Anterior cingulate cortex (tissue), 58 donors: ENCODE measurements at regions not wholly inside any gene's neighbourhood (a gene's known extent, or its start where the extent isn't known, plus 50 kb on each side); places are given as distances from the start of the nearest gene placed in this dataset.
"Not testable (repeated sequence)": the region's sequence is repeated elsewhere in the genome, so short reads cannot be mapped to it uniquely, and the experiment has no call there.

Source experiments
- DNase-seq, 58 donors: peaks; one replicate each; lab custom pipeline; 2025; lab: John Stamatoyannopoulos, UW

DNA sequence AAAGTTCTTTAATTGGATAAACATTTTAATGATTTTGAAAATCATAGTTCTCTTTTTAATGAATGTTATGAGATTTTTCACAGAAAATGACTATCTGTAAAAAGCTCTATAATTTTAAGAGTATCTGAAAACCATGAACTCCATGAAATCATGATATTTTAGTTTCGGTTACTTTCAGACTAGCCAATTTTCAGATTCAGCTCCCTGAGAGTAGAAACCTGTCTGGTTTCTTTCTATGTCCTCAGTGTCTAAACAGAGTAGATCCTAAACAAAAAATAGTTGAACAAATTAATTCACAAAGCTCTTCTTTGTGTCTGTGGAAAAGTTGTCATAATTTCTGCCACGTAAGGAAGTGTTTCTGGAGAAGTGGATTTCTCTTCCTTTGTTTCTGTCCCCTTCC is 1247.7 kb downstream of the NSUN3 start:
- DNase-seq: no peak

DNA sequence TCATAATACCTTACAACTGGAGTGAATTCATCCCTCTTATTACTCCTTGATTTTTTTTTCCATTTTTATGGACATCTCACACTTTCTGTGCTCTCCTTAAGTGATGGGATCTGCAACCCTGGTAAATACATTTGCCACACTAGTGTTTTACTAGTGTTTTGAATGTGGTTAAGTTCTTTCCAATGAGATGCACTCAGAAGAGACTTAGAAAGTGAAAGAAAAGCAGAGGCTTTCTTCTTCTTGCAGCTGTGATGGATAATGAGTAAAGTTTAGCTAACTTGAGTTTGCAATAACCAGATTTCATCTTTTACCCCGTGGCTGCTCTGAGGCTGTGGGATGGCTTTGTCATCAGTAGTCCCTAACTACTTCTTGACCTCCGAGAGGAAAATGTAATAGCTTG is 1248.4 kb downstream of the NSUN3 start:
- no peak for DNase-seq

DNA sequence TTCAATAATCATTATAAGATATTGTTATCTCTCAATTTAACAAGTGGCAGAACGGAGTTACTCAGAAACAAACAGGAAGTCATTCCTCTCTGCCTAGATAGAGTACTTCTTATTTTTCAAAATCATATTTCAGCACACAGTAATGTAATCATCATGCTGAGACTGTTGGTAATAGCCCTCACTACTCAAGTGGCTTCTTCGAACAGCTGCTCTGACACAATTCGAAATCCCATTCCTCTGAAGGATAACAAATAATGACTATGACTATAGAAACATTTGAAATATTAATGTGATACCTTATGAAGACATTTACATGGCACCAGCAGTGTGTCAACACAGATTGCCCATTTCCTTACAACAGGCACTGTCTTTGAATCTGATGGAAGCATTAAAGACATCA is 1249.8 kb downstream of the NSUN3 start:
- no peak for DNase-seq

GRCh38 chr3:95319921-95320494 is 1257.1 kb downstream of the NSUN3 start:
- no peak for DNase-seq

- DNase-seq: no peak
These were observed 1264.6 kb downstream of the NSUN3 start for GRCh38 chr3:95327478-95327877.

GRCh38 chr3:95333826-95334225 is 1271.0 kb downstream of the NSUN3 start:
- no peak for DNase-seq

- DNase-seq: no peak
These were observed 1271.6 kb downstream of the NSUN3 start for GRCh38 chr3:95334461-95334860.

DNA sequence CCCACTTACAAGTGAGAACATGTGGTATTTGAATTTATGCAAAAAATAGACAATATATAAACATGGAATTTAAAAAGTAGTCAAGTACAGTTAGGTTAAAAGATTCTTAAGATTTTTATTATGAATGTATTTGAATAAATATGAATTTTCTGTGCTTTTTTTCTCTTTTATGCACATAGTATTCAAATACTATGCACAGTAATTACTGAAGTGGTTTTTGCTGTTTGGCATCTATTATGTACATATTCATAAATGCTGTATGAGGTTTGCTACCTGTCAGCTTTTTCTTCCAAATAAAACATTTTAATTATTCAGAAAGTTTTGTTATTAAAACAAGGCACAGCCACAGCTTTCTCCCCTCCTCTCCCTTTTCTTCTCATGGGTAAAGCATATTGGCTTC is 1272.7 kb downstream of the NSUN3 start:
- no peak for DNase-seq

- no peak for DNase-seq
These were observed 1275.6 kb downstream of the NSUN3 start for GRCh38 chr3:95338446-95338845.

DNA sequence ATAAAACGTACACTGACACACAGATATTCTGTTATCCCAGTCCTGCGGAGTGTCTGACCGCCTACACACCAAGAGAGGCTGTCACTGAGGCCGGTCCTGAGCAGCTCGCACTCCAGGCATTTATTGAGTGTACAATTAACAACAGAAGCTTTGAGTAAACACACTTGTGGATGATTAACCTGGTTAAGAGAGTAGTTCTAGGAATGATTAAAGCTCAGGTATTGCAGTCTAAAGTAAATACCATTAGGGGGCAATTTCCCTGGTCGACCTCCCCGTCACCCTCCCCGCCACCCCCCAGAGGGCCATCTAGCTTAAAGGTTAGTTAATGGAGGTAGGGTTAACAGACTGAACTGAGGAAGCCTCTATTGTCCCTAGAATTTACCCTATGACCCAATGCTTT is 1278.5 kb downstream of the NSUN3 start:
- DNase-seq: no peak

DNA sequence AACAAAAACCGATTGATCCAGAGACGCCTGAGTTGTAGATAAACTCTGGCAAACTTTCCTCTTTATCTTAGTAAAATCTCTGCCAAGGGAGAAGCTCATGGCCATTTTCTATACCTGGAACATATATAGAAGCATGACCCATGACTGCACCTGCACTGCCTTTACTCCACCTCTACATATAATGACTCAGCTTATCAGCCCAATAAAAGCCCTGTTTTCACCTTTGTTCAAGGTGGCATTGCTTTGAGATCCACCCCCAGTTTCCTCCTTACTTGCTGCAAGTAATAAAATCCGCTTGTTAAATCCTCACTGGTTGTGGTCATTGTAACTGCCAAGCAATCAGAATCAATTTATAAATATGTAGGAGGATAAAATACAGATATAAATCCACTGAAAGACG is 1280.4 kb downstream of the NSUN3 start:
- no peak for DNase-seq

GRCh38 chr3:95343767-95344166 is 1280.9 kb downstream of the NSUN3 start:
- no peak for DNase-seq

DNA sequence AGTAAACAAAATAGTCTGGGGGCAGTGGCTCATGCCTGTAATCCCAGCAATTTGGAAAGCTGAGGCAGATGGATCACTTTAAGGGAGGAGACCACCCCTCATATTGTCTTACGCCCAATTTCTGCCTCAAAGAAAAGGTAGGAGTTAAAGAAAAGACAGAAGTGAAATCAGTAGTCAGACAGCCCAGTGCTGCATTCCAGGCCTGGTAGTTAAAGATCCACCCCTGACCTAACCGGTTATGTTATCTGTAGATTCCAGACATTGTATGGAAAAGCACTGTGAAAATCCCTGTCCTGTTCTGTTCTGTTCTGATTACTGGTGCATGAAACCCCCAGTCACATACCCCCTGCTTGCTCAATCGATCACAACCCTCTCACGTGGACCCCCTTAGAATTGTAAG is 1285.1 kb downstream of the NSUN3 start:
- not testable (repeated sequence) for DNase-seq

GRCh38 chr3:95348879-95349278 is 1286.0 kb downstream of the NSUN3 start:
- no peak for DNase-seq

GRCh38 chr3:95350049-95350448 is 1287.2 kb downstream of the NSUN3 start:
- DNase-seq: no peak

GRCh38 chr3:95351158-95351557 is 1288.3 kb downstream of the NSUN3 start:
- no peak for DNase-seq

DNA sequence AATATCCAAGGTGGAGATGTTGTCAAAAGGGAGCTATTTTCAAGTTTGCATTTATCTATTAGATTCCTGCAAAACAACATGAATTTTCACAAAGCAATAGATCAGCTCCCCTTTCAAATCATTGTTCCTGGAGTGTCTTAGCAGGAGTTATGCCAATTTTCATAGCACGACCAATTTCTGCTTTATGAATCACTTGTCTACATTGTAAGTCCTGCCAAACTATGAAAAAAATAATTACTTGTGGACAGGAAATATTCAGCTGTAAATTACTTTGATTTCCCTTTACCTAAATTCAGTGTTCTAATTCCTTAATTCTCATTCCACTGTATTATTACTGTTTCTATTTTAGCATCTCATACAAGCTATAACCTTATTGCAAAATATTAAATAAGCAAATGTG is 1289.6 kb downstream of the NSUN3 start:
- DNase-seq: no peak

DNA sequence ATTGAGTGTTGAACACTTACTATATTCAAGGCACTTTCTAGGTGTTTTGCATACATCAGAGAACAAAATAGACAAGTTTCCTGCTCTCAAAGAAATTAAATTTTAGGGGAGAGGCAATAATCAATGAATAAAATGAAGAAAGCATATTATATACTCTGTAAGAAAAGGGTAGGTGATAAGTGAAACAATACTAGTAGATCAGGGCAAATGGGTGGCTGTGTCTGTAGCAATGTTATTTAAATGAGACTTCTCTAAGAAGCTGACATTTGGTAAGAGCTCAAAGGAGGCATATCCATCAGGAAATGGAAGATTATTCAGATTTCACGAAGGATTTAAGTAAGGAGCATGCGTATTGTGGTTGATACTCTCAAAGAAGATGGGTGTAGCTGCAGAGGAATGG is 1291.6 kb downstream of the NSUN3 start:
- DNase-seq: no peak

DNA sequence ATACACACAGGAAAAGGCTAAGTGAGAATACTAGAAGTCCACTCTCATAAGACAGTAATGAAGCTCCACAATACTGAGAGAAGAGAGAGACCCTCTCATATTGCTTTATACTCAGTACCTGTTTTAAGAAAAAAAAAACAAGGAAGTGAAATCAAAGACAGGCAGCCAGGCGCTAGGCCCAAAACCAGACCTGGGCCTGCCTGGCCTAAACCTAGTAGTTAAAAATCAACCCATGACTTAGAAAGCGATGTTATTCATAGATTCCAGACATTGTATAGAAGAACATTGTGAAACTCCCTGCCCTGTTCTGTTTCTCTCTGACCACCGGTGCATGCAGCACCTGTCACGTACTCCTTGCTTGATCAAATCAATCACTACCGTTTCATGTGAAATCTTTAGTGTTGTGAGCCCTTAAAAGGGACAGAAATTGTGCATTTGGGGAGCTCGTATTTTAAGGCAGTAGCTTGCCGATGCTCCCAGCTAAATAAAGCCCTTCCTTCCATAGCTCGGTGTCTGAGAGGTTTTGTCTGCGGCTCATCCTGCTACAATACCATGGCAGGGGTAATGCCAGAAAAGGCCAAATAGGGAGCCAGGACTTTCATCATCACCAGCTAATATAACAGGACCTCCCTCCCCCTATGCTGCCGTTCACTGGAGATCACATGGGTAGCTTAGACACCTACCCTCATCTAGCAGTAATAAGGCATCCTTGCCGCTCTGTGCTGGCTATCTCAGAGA is 1294.1 kb downstream of the NSUN3 start:
- no peak for DNase-seq

- no peak for DNase-seq
These were observed 1324.6 kb downstream of the NSUN3 start for GRCh38 chr3:95387242-95388021.

GRCh38 chr3:95389725-95390313 is 1327.0 kb downstream of the NSUN3 start:
- no peak for DNase-seq
